HG03460 (cell line): ENCODE measurements at regions not wholly inside any gene's neighbourhood (a gene's known extent, or its start where the extent isn't known, plus 50 kb on each side); places are given as distances from the start of the nearest gene placed in this dataset.
"Not testable (repeated sequence)": the region's sequence is repeated elsewhere in the genome, so short reads cannot be mapped to it uniquely, and the experiment has no call there.

Experiments used
- ATAC-seq: cut with Tn5 transposase; IDR thresholded peaks from one replicate; pipeline ENCODE4 v1.9.1; 2021; ENCODE audit not compliant: unreplicated experiment

GRCh38 chr10:22158426-22158825 is 59.4 kb downstream of the EBLN1 start:
- ATAC-seq: no peak

DNA sequence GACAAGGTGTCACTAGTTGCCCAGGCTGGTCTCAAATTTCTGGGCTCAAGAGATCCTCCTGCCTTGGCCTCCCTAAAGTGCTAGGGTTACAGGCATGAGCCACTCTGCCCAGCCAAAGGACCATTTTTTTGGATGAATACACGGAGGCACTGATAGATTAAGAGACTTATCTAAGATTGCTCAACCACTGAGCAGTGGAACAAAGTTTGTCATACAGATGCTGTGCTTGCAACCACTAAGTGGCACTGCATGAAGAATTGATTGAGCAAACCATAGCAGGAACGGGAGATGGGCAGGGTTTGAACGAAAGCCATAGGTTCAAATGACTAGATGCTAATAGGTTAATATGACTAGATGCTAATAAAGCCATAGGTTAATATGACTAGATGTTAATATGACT is 61.1 kb downstream of the EBLN1 start:
- no peak for ATAC-seq

DNA sequence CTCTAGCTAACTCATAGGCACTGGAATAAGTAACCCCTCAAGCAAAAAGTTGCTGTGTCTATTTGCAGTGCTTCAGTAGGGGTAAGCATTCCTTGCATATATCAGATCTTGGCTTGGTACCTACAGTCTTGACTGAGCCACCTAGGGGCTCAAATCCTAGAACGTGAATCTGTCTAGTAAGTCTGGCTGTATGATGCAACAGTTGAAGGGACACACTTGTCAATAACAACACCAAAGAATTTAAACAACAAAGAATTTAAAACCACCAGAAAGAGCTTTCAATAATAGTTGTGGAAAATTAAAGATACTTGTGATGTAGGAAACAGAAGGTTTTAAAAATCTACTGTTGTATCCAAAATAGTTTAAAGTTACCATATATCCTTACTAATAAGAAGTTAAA is 65.4 kb downstream of the EBLN1 start:
- no peak for ATAC-seq

GRCh38 chr10:22150842-22151241 is 67.0 kb downstream of the EBLN1 start:
- no peak for ATAC-seq

GRCh38 chr10:22148961-22149360 is 68.9 kb downstream of the EBLN1 start:
- no peak for ATAC-seq

- ATAC-seq: not testable (repeated sequence)
These were observed 71.9 kb downstream of the EBLN1 start for GRCh38 chr10:22145873-22146272.

- ATAC-seq: no peak
These were observed 80.3 kb downstream of the EBLN1 start for GRCh38 chr10:22137542-22137941.

GRCh38 chr10:22135591-22135990 is 82.2 kb downstream of the EBLN1 start:
- no peak for ATAC-seq

- ATAC-seq: peak; percentile 67
These were observed 83.8 kb downstream of the EBLN1 start for GRCh38 chr10:22133749-22134624.

DNA sequence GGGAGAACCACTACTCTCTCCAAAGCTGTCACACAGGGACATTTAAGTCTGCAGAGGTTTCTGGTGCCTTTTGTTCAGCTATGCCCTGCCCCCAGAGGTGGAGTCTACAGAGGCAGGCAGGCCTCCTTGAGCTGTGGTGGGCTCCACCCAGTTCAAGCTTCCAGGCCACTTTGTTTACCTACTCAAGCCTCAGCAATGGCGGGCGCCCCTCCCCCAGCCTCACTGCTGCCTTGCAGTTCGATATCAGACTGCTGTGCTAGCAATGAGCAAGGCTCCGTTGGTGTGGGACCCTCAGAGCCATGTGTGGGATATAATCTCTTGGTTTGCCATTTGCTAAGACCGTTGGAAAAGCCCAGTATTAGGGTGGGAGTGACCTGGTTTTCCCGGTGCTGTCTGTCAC is 87.0 kb downstream of the EBLN1 start:
- not testable (repeated sequence) for ATAC-seq

DNA sequence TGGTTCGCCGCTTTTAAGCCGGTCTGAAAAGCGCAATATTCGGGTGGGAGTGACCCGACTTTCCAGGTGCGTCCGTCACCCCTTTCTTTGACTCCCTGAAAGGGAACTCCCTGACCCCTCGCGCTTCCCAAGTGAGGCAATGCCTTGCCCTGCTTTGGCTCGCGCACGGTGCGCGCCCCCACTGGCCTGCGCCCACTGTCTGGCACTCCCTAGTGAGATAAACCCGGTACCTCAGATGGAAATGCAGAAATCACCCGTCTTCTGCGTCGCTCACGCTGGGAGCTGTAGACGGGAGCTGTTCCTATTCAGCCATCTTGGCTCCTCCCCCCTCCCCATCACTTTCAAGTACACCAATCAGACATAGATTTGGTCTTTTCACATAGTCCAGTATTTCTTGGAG is 88.2 kb downstream of the EBLN1 start:
- ATAC-seq: not testable (repeated sequence)

DNA sequence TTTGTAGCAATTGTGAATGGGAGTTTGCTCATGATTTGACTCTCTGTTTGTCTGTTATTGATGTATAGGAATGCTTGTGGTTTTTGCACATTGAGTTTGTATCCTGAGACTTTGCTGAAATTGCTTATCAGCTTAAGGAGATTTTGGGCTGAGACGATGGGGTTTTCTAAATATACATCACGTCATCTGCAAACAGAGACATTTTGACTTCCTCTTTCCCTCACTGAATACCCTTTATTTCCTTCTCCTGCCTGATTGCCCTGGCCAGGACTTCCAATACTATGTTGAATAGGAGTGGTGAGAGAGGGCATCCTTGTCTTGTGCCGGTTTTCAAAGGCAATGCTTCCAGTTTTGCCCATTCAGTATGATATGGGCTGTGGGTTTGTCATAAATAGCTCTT is 96.6 kb downstream of the EBLN1 start:
- not testable (repeated sequence) for ATAC-seq

DNA sequence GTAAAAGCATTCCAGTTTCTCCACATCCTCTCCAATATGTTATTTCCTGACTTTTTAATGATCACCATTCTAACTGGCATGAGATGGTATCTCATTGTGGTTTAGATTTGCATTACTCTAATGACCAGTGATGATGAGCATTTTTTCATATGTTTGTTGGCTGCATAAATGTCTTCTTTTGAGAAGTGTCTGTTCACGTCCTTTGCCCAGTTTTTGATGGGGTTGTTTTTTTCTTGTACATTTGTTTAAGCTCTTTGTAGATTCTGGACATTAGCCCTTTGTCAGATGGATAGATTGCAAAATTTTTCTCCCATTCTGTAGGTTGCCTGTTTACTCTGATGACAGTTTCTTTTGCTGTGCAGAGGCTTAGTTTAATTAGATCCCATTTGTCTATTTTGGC is 97.7 kb downstream of the EBLN1 start:
- ATAC-seq: not testable (repeated sequence)

- ATAC-seq: not testable (repeated sequence)
These were observed 98.2 kb downstream of the EBLN1 start for GRCh38 chr10:22119575-22119974.

- no peak for ATAC-seq
These were observed 106.1 kb downstream of the EBLN1 start for GRCh38 chr10:22111705-22112104.

GRCh38 chr10:22111260-22111659 is 106.6 kb downstream of the EBLN1 start:
- ATAC-seq: no peak

DNA sequence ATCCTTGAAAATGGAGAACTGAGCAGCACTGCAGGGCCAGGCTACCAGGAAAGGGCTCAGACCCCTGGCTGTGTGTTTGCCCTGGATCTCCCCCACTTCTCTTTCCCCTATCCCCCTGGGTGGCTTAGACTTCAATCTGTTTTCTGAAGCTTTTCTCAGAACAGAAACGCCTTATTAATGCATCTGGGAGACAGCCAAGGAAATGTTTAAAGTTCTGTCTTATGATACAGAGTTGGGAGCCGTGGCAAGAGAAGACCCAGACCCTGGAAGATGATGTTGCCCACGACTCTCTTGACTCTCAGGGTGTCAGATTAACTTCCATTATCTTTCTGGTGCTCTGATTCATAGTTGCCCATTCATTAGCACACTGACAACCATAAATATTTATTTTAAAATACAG is 107.1 kb downstream of the EBLN1 start:
- ATAC-seq: no peak

- ATAC-seq: no peak
These were observed 101.7 kb upstream of the DNAJC1 start for GRCh38 chr10:22105270-22105669.

- ATAC-seq: no peak
These were observed 100.4 kb upstream of the DNAJC1 start for GRCh38 chr10:22103701-22104470.

GRCh38 chr10:22097696-22098095 is 94.2 kb upstream of the DNAJC1 start:
- ATAC-seq: no peak

GRCh38 chr10:22091260-22091659 is 87.7 kb upstream of the DNAJC1 start:
- ATAC-seq: not testable (repeated sequence)

DNA sequence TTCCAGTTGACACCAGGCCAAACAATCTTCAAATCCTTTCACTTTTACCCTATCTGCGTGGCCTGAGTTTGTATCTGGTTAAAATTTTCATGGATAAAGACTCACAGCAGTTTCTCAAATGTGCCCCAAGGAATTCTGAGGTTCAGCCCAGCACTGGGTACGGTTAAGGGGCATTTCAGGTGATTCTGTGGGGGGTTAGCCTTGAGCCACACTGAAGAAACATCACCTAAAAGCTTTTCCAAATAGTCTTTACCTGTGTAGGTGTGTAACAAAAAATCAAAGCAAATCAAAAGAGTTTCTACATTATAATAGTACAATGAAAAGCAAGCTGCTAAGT is 83.8 kb upstream of the DNAJC1 start:
- ATAC-seq: no peak
